ENCODE measurements at regions not wholly inside any gene's neighbourhood (a gene's known extent, or its start where the extent isn't known, plus 50 kb on each side); places are given as distances from the start of the nearest gene placed in this dataset.

GRCh38 chr1:208557046-208557722 lies 313.0 kb upstream of the PLXNA2 start:
- ATAC-seq (ENCODE audit: insufficient read depth, low read depth), result no peak
- H3K27me3 ChIP-seq (ENCODE audit: insufficient read depth, low read length, poor library complexity), result peaks cover 8% of the 10 kb centered on the region

GRCh38 chr1:208557723-208558094 lies 313.5 kb upstream of the PLXNA2 start:
- no peaks in the 10 kb centered on the region for H3K4me1 ChIP-seq (ENCODE audit: insufficient read depth, low read length)
- TF ChIP-seq CTCF (IDR thresholded peaks at IDR 0.05; ENCODE audit: borderline replicate concordance, extremely low read depth, low read length, poor library complexity, severe bottlenecking), result no peak
- no peak for TF ChIP-seq EZH2 (IDR thresholded peaks at IDR 0.05; ENCODE audit: borderline replicate concordance, low read depth, low read length, severe bottlenecking)
- H3K27ac ChIP-seq (ENCODE audit: low read length), result no peak overlapping the region
- H3K4me2 ChIP-seq (ENCODE audit: insufficient read depth, low read length), result no peak overlapping the region
- H3K79me2 ChIP-seq (ENCODE audit: insufficient read depth, low read length), result no peaks in the 10 kb centered on the region
- peaks cover 8% of the 10 kb centered on the region for H3K27me3 ChIP-seq (ENCODE audit: insufficient read depth, low read length, poor library complexity)
- ATAC-seq (ENCODE audit: insufficient read depth, low read depth) (no peak), DNase-seq (no peak)
- no peak overlapping the region for H2AFZ ChIP-seq (ENCODE audit: low read depth, low read length)
- no peak overlapping the region for H3K4me3 ChIP-seq (ENCODE audit: low read depth in 1 of 2, low read length in 2 of 2)
- no peak overlapping the region for H3K9ac ChIP-seq (ENCODE audit: low read depth, low read length)
- no peaks in the 10 kb centered on the region for H3K36me3 ChIP-seq (ENCODE audit: insufficient read depth, low read length)
- no peaks in the 10 kb centered on the region for H3K9me3 ChIP-seq (ENCODE audit: insufficient read depth, low read length, severe bottlenecking)
- no peaks in the 10 kb centered on the region for H4K20me1 ChIP-seq (ENCODE audit: insufficient read depth, low read length)

More at GRCh38 chr1:208557046-208557722, 313.0 kb upstream of the PLXNA2 start:
- no peak for TF ChIP-seq CTCF (IDR thresholded peaks at IDR 0.05; ENCODE audit: borderline replicate concordance, extremely low read depth, low read length, poor library complexity, severe bottlenecking)
- no peak for TF ChIP-seq EZH2 (IDR thresholded peaks at IDR 0.05; ENCODE audit: borderline replicate concordance, low read depth, low read length, severe bottlenecking)
- Histone ChIP-seq H4K20me1 (ENCODE audit: insufficient read depth, low read length) (no peaks in the 10 kb centered on the region), H3K4me2 (ENCODE audit: insufficient read depth, low read length) (no peak overlapping the region), H3K79me2 (ENCODE audit: insufficient read depth, low read length) (no peaks in the 10 kb centered on the region), H3K36me3 (ENCODE audit: insufficient read depth, low read length) (no peaks in the 10 kb centered on the region), H2AFZ (ENCODE audit: low read depth, low read length) (no peak overlapping the region), H3K4me3 (ENCODE audit: low read depth in 1 of 2, low read length in 2 of 2) (no peak overlapping the region), H3K9me3 (ENCODE audit: insufficient read depth, low read length, severe bottlenecking) (no peaks in the 10 kb centered on the region), H3K27ac (ENCODE audit: low read length) (no peak overlapping the region), H3K4me1 (ENCODE audit: insufficient read depth, low read length) (no peaks in the 10 kb centered on the region), H3K9ac (ENCODE audit: low read depth, low read length) (no peak overlapping the region)
- DNase-seq, result no peak

- no peak overlapping the region for H3K4me3 ChIP-seq (ENCODE audit: low read depth in 1 of 2, low read length in 2 of 2)
- no peaks in the 10 kb centered on the region for H3K36me3 ChIP-seq (ENCODE audit: insufficient read depth, low read length)
- no peaks in the 10 kb centered on the region for H3K79me2 ChIP-seq (ENCODE audit: insufficient read depth, low read length)
- no peaks in the 10 kb centered on the region for H3K4me1 ChIP-seq (ENCODE audit: insufficient read depth, low read length)
- no peaks in the 10 kb centered on the region for H4K20me1 ChIP-seq (ENCODE audit: insufficient read depth, low read length)
- H3K4me2 ChIP-seq (ENCODE audit: insufficient read depth, low read length), result no peak overlapping the region
- H2AFZ ChIP-seq (ENCODE audit: low read depth, low read length), result no peak overlapping the region
- H3K27ac ChIP-seq (ENCODE audit: low read length), result no peak overlapping the region
- no peaks in the 10 kb centered on the region for H3K9me3 ChIP-seq (ENCODE audit: insufficient read depth, low read length, severe bottlenecking)
- TF ChIP-seq CTCF (IDR thresholded peaks at IDR 0.05; ENCODE audit: borderline replicate concordance, extremely low read depth, low read length, poor library complexity, severe bottlenecking) (no peak), EZH2 (IDR thresholded peaks at IDR 0.05; ENCODE audit: borderline replicate concordance, low read depth, low read length, severe bottlenecking) (no peak)
- DNase-seq (no peak), ATAC-seq (ENCODE audit: insufficient read depth, low read depth) (no peak)
- no peak overlapping the region for H3K9ac ChIP-seq (ENCODE audit: low read depth, low read length)
- peaks cover 8% of the 10 kb centered on the region for H3K27me3 ChIP-seq (ENCODE audit: insufficient read depth, low read length, poor library complexity)
Observed at GRCh38 chr1:208559597-208560329, 315.6 kb upstream of the PLXNA2 start.

Data from DND-41 (cell line).